ENCODE measurements at regions not wholly inside any gene's neighbourhood (a gene's known extent, or its start where the extent isn't known, plus 50 kb on each side); places are given as distances from the start of the nearest gene placed in this dataset.
"Not testable (repeated sequence)": the region's sequence is repeated elsewhere in the genome, so short reads cannot be mapped to it uniquely, and the experiment has no call there.

- peak; percentile 33 for DNase-seq
Observed at GRCh38 chr19:13652810-13653590, 111.3 kb upstream of the MRI1 start.

GRCh38 chr19:13646758-13647157, 117.6 kb upstream of the MRI1 start:
- DNase-seq, result no peak

- DNase-seq, result no peak
Observed at GRCh38 chr19:13644645-13645044, 119.7 kb upstream of the MRI1 start.

- DNase-seq, result peak; percentile 27
Observed at GRCh38 chr19:13640611-13641010, 123.7 kb upstream of the MRI1 start.

- no peak for DNase-seq
Observed at GRCh38 chr19:13639342-13639929, 124.9 kb upstream of the MRI1 start.

- no peak for DNase-seq
Observed at GRCh38 chr19:13637664-13638063, 126.7 kb upstream of the MRI1 start.

- DNase-seq, result no peak
Observed at GRCh38 chr19:13634658-13635057, 128.4 kb upstream of the CACNA1A start.

GRCh38 chr19:13633522-13633922, 127.2 kb upstream of the CACNA1A start:
- DNase-seq, result no peak

GRCh38 chr19:13633109-13633508, 126.8 kb upstream of the CACNA1A start:
- peak; percentile 94 for DNase-seq

- not testable (repeated sequence) for DNase-seq
Observed at GRCh38 chr19:13632164-13632563, 125.9 kb upstream of the CACNA1A start.

GRCh38 chr19:13629687-13630357, 123.5 kb upstream of the CACNA1A start:
- no peak for DNase-seq

GRCh38 chr19:13627531-13627930, 121.3 kb upstream of the CACNA1A start:
- no peak for DNase-seq

- peak; percentile 37 for DNase-seq
Observed at GRCh38 chr19:13623716-13624710, 117.7 kb upstream of the CACNA1A start.

GRCh38 chr19:13622766-13623715, 116.8 kb upstream of the CACNA1A start:
- peak; percentile 34 for DNase-seq

- DNase-seq, result no peak
Observed at GRCh38 chr19:13621413-13621812, 115.1 kb upstream of the CACNA1A start.

GRCh38 chr19:13619203-13619632, 112.9 kb upstream of the CACNA1A start:
- no peak for DNase-seq

- DNase-seq, result peak; percentile 36
Observed at GRCh38 chr19:13615890-13616289, 109.6 kb upstream of the CACNA1A start.

GRCh38 chr19:13613447-13613846, 107.2 kb upstream of the CACNA1A start:
- peak; percentile 72 for DNase-seq

GRCh38 chr19:13611596-13611995, 105.3 kb upstream of the CACNA1A start:
- DNase-seq, result no peak

- DNase-seq, result peak; percentile 99
Observed at GRCh38 chr19:13610039-13610691, 103.9 kb upstream of the CACNA1A start.

GRCh38 chr19:13606156-13606555, 99.9 kb upstream of the CACNA1A start:
- DNase-seq, result no peak

Data from NCI-H748 treated with DMSO at 0.1 percent for 48 hours (cell line).